Loucy (cell line): ENCODE measurements at regions not wholly inside any gene's neighbourhood (a gene's known extent, or its start where the extent isn't known, plus 50 kb on each side); places are given as distances from the start of the nearest gene placed in this dataset.

Experiments
- H2AFZ ChIP-seq: fragments of 200-600 bp; sonication (generic); 2 replicates; pipeline ENCODE4 v1.6.0; 2016; ENCODE audit warnings: antibody characterized with exemption, mild to moderate bottlenecking, low read length, moderate library complexity
- H3F3A ChIP-seq: fragments of 200-600 bp; 2 replicates; pipeline ENCODE4 v1.6.0; 2016; ENCODE audit warnings: antibody characterized with exemption, low read depth, mild to moderate bottlenecking
- H3K27me3 ChIP-seq: fragments of 200-600 bp; sonication (generic); 2 replicates; pipeline ENCODE4 v1.6.1; 2014; ENCODE audit warnings: low read length, mild to moderate bottlenecking; ENCODE audit not compliant: insufficient read depth, poor library complexity, severe bottlenecking
- H3K36me3 ChIP-seq: fragments of 200-600 bp; sonication (generic); 2 replicates; pipeline ENCODE4 v1.6.1; 2016; ENCODE audit warnings: low read length; ENCODE audit not compliant: insufficient read depth
- H3K4me1 ChIP-seq: fragments of 200-600 bp; sonication (generic); 2 replicates; pipeline ENCODE4 v1.5.1; 2014; ENCODE audit warnings: low read length, mild to moderate bottlenecking; ENCODE audit not compliant: insufficient read depth, poor library complexity, severe bottlenecking
- H3K4me2 ChIP-seq: fragments of 200-600 bp; sonication (generic); 2 replicates; pipeline ENCODE4 v1.6.0; 2014; ENCODE audit warnings: antibody characterized with exemption, low read length, low read depth, mild to moderate bottlenecking; ENCODE audit not compliant: poor library complexity, severe bottlenecking
- H3K4me3 ChIP-seq: fragments of 200-600 bp; sonication (generic); 2 replicates; pipeline ENCODE4 v1.5.1; 2014; ENCODE audit warnings: low read length, mild to moderate bottlenecking, mixed read lengths; ENCODE audit not compliant: poor library complexity, severe bottlenecking
- H3K79me2 ChIP-seq: fragments of 200-600 bp; sonication (generic); 2 replicates; pipeline ENCODE4 v1.6.1; 2014; ENCODE audit warnings: low read length; ENCODE audit not compliant: insufficient read depth
- H3K9ac ChIP-seq: fragments of 200-600 bp; sonication (generic); 2 replicates; pipeline ENCODE4 v1.6.0; 2014; ENCODE audit warnings: mild to moderate bottlenecking, low read depth, low read length, moderate library complexity; ENCODE audit not compliant: poor library complexity, severe bottlenecking
- H3K9me2 ChIP-seq: fragments of 200-600 bp; sonication (generic); replicated peaks from 2 replicates; pipeline ENCODE4 v1.6.1; 2016; ENCODE audit warnings: low read depth, low read length, mixed read lengths
- H3K9me3 ChIP-seq: fragments of 200-600 bp; sonication (generic); 2 replicates; pipeline ENCODE4 v1.6.1; 2014; ENCODE audit warnings: mild to moderate bottlenecking, antibody characterized with exemption, low read length, low read depth; ENCODE audit not compliant: insufficient read depth
- H4K20me1 ChIP-seq: fragments of 200-600 bp; sonication (generic); 2 replicates; pipeline ENCODE4 v1.6.0; 2014; ENCODE audit warnings: antibody characterized with exemption, low read length, mild to moderate bottlenecking; ENCODE audit not compliant: insufficient read depth, poor library complexity, severe bottlenecking
- EZH2phosphoT487 ChIP-seq: fragments of 200-600 bp; IDR thresholded peaks from 2 replicates; pipeline ENCODE4 v1.6.1; 2018; ENCODE audit warnings: antibody characterized with exemption, mild to moderate bottlenecking, moderate library complexity, borderline replicate concordance
- TF ChIP-seq, protein P1 (sequence below): fragments of 200-600 bp; sonication (generic); conservative IDR thresholded peaks from 2 replicates; pipeline ENCODE4 v1.5.1; 2014; ENCODE audit warnings: mild to moderate bottlenecking, antibody characterized with exemption, low read length

DNA sequence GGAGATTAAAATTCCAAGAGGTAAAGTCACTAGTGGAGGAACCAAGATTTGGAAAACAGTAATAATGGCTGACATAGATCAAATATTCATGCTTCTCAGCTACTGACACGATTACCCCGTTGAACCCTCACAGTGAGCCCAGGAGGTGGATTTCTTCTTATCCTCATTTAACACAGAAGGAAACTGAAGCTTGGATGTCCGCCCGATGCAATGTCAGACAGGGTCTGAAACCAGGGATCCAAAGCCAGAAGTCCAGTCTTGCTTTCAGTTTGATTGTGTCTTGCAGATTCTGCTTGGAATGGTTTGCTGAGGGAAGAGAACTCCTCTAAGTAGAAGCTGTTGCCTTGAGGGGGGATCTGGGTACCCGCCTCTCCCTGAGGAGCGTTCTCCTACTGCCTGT is 404.7 kb downstream of the KCNRG start:
- Histone ChIP-seq H3K9me2 (no peaks in the 10 kb centered on the region), H3K79me2 (no peaks in the 10 kb centered on the region), H4K20me1 (no peaks in the 10 kb centered on the region), H2AFZ (no peak overlapping the region), H3K9me3 (peaks cover 8% of the 10 kb centered on the region; the same call in 1 of the 2 replicates), H3K27me3 (no peaks in the 10 kb centered on the region), H3K4me2 (no peak overlapping the region), H3K36me3 (peaks cover 20% of the 10 kb centered on the region; the same call in 1 of the 2 replicates), H3F3A (no peaks in the 10 kb centered on the region), H3K4me3 (no peak overlapping the region), H3K4me1 (no peaks in the 10 kb centered on the region), H3K9ac (no peak overlapping the region)
- TF ChIP-seq, protein P1, sequence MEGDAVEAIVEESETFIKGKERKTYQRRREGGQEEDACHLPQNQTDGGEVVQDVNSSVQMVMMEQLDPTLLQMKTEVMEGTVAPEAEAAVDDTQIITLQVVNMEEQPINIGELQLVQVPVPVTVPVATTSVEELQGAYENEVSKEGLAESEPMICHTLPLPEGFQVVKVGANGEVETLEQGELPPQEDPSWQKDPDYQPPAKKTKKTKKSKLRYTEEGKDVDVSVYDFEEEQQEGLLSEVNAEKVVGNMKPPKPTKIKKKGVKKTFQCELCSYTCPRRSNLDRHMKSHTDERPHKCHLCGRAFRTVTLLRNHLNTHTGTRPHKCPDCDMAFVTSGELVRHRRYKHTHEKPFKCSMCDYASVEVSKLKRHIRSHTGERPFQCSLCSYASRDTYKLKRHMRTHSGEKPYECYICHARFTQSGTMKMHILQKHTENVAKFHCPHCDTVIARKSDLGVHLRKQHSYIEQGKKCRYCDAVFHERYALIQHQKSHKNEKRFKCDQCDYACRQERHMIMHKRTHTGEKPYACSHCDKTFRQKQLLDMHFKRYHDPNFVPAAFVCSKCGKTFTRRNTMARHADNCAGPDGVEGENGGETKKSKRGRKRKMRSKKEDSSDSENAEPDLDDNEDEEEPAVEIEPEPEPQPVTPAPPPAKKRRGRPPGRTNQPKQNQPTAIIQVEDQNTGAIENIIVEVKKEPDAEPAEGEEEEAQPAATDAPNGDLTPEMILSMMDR: no peak
- no peak for TF ChIP-seq EZH2phosphoT487

DNA sequence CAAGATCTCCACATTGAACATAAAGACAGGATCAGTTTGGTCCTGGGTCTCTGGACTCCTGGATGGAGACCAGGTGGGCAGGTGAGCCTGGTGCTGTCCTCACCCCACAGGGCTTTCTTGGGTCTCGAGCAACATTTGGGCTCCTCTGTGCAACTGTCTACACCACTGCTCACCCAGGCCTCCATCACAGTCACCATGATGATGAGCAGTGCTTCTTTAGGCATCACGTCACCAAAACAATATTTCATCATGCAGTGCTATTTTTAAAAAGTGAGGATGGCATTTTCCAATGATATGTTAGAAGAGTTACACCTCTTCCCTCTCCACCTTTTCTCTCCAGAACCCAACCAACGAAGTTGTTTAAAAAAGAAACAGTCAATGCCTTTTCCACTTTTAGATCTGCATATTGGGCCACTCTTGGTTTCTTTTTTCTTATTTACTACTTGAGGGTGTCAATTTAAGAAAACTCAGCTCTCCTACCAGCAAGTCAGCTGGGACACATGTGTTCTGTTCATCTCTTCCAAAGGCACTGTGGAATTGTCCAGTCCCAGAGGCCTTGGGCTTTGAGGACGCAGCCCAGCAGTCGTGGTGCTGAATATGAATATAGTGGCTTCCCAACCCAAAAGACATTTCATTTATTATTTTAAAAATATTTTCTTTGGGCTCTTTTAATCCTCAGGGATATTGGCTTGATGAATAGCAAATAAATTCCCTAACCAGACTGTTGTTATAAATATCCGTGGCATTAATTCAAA is 405.7 kb downstream of the KCNRG start:
- H3K4me1 ChIP-seq: peaks cover 4% of the 10 kb centered on the region

DNA sequence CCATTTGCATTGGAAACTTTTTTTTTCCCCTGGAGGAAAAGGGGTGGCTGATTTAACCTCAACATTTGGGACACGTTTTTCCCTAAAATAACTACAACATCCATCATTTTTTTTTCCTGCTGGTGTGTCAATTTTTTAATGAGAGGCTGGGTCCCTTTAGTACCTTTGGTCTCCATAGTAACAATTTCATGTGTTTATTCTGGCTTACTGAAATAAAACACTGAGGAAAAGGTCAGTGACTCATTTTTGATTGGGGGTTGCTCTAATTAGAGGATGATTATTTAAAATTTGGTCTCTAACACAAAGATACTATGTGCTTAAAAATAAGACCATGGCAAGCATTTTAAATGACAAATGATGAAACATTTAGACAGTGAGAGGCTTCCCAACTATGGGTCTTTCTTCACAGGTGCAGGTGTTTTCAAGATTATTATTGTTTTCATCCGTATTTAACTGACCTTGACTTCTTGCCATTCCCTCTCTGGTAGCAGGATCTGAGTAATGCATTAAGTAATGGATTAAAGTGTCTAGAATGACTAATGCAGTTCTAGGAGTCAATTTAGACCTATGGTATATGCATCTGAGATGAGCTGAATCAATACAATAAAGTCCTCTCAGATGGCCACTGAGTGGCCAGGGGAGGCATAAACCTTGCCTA is 406.4 kb downstream of the KCNRG start:
- Histone ChIP-seq H3K27me3 (no peaks in the 10 kb centered on the region), H3K4me1 (peaks cover 5% of the 10 kb centered on the region), H3F3A (no peaks in the 10 kb centered on the region), H3K9me2 (no peaks in the 10 kb centered on the region), H4K20me1 (no peaks in the 10 kb centered on the region), H3K79me2 (no peaks in the 10 kb centered on the region), H3K4me3 (no peak overlapping the region), H2AFZ (no peak overlapping the region), H3K4me2 (no peak overlapping the region), H3K36me3 (peaks cover 3% of the 10 kb centered on the region; the same call in 1 of the 2 replicates), H3K9me3 (no peaks in the 10 kb centered on the region), H3K9ac (no peak overlapping the region)
- no peak for TF ChIP-seq EZH2phosphoT487
- TF ChIP-seq, protein P1: no peak

More for the DNA sequence above, 405.7 kb downstream of the KCNRG start:
- Histone ChIP-seq H3K4me2 (no peak overlapping the region), H3K27me3 (no peaks in the 10 kb centered on the region), H3K4me3 (no peak overlapping the region), H2AFZ (no peak overlapping the region), H3K79me2 (no peaks in the 10 kb centered on the region), H3F3A (no peaks in the 10 kb centered on the region), H3K9me2 (no peaks in the 10 kb centered on the region), H4K20me1 (no peaks in the 10 kb centered on the region), H3K9me3 (no peaks in the 10 kb centered on the region), H3K36me3 (peaks cover 10% of the 10 kb centered on the region; the same call in 1 of the 2 replicates), H3K9ac (no peak overlapping the region)
- TF ChIP-seq, protein P1: no peak
- TF ChIP-seq EZH2phosphoT487: no peak
